Psoas muscle (tissue), 7 donors: ENCODE measurements at regions not wholly inside any gene's neighbourhood (a gene's known extent, or its start where the extent isn't known, plus 50 kb on each side); places are given as distances from the start of the nearest gene placed in this dataset.

Experiments used
- ATAC-seq, 4 donors: fragments of 200-7000 bp; cut with Tn5 transposase; one replicate each; pipeline ENCODE4 v1.9.1; 2020; ENCODE audit warnings: moderate library complexity in 3 of 4, mild to moderate bottlenecking in 2 of 4
- DNase-seq, 2 donors: peaks; one replicate each; pipeline ENCODE4 v3.0.0-alpha.2; 2020
- H3K27ac ChIP-seq: fragments of 200-600 bp; one replicate; pipeline ENCODE4 v1.8.0; 2022
- H3K27me3 ChIP-seq, 3 donors: fragments of 200-600 bp in 1 of 3; one replicate each; pipeline versions ENCODE4 v1.6.1 to v1.8.0; 2013 to 2022; ENCODE audit warnings: low read length in 2 of 3, mild to moderate bottlenecking in 2 of 3, moderate library complexity in 1 of 3; ENCODE audit not compliant: insufficient read depth in 3 of 3
- H3K36me3 ChIP-seq, 2 donors: fragments of 200-600 bp in 1 of 2; one replicate each; pipeline versions ENCODE4 v1.6.1 to v1.8.0; 2013 to 2022; ENCODE audit warnings: low read depth in 1 of 2, mild to moderate bottlenecking in 1 of 2, moderate library complexity in 1 of 2; ENCODE audit not compliant: insufficient read depth in 1 of 2
- H3K4me1 ChIP-seq: fragments of 200-600 bp; one replicate; pipeline ENCODE4 v1.8.0; 2022
- H3K4me3 ChIP-seq: fragments of 200-600 bp; one replicate; pipeline ENCODE4 v1.8.0; 2022; ENCODE audit warnings: mild to moderate bottlenecking
- H3K9me3 ChIP-seq: fragments of 200-600 bp; one replicate; pipeline ENCODE4 v1.8.0; 2022
- WGBS, 3 donors: extraction: QIAGEN DNeasy Blood & Tissue Kit; methylation state at CpG; one replicate each; pipeline versions ENCODE4 v1.1.6 to v1.1.7; 2013; 5-methylcytosine and 5-hydroxymethylcytosine counted together
- intact Hi-C, 2 donors: fragments of 100-400 bp; cut with DNase I; formaldehyde crosslinking; loops; one replicate each; pipeline versions ENCODE4 v1.11.0 to v1.14.2; 2022
- TF ChIP-seq, protein P1 (sequence below): fragments of 200-600 bp; IDR thresholded peaks from one replicate; pipeline ENCODE4 v1.8.0; 2022; ENCODE audit warnings: antibody characterized with exemption
- donor health status: healthy with polysubstance abuse.
- donor health status: DM: no; HTN: no; CAD: no; lungs with moderate emphysema.
- donor health status: Bipolar disorder and iron deficiency.
- donor health status: healthy.
- donor health status: DM: yes; HTN: yes; CAD: no.
- donor health status: DM: no; HTN: no; CAD: no.
- donor health status: DM: yes; HTN: yes; CAD: no.

DNA sequence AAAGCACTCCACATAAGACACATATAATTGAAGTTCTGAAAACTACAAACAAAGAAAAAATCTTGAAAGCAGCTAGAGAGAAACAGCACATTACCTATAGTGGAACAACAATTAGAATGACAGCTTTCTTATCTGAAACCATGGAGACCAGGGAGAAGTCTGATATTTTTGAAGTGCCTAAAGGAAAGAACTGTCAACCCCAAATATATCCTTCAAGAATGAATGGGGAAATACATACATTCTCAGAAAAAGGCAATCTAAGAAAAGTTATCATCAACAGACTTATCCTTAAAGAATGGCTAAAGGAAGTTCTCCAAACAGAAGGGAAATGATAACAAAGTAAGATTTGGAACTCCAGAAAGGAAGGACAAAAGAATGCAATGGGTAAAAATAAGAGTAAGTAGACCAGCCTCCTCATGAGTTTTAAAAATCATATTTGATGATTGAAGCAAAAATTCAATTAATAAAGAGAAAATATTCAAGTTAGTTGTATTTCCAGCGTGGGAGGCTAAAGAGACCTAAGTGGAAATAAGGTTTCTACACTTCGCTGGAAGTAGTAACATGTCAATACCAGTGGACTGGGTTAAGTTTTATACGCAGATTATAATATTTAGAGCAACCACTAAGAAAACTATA is 170.8 kb upstream of the SAMSN1 start:
- ATAC-seq: no peak
- Histone ChIP-seq H3K4me3 (no peak overlapping the region), H3K27ac (no peak overlapping the region), H3K4me1 (no peaks in the 10 kb centered on the region), H3K9me3 (peaks cover 15% of the 10 kb centered on the region), H3K36me3 (no peaks in the 10 kb centered on the region), H3K27me3 (no peaks in the 10 kb centered on the region)
- WGBS, 3 donors: 73 to 90% (median 74%) methylated on average over 3 of the region's 3 CpGs
- intact Hi-C loops: no loop called here
- TF ChIP-seq, protein P1, sequence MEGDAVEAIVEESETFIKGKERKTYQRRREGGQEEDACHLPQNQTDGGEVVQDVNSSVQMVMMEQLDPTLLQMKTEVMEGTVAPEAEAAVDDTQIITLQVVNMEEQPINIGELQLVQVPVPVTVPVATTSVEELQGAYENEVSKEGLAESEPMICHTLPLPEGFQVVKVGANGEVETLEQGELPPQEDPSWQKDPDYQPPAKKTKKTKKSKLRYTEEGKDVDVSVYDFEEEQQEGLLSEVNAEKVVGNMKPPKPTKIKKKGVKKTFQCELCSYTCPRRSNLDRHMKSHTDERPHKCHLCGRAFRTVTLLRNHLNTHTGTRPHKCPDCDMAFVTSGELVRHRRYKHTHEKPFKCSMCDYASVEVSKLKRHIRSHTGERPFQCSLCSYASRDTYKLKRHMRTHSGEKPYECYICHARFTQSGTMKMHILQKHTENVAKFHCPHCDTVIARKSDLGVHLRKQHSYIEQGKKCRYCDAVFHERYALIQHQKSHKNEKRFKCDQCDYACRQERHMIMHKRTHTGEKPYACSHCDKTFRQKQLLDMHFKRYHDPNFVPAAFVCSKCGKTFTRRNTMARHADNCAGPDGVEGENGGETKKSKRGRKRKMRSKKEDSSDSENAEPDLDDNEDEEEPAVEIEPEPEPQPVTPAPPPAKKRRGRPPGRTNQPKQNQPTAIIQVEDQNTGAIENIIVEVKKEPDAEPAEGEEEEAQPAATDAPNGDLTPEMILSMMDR: no peak
- DNase-seq: no peak

DNA sequence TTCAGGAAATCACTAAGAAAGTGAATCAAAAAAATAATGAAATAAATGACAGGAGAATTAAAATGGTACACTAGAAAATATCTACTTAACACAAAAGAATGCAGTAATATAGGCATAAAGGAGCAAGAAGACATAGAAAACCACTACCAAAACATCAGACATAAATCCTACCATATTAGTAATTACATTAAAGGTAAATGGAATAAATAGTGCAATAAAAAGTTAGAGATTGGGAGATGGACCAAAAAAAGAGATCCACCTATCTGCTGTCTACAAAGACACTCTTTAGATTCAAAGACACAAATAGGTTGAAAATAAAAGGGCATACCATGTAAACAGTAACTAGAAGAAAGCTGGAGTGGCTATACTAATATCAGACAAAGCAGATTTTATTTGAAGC is 167.0 kb upstream of the SAMSN1 start:
- ATAC-seq: no peak
- Histone ChIP-seq H3K27me3 (no peaks in the 10 kb centered on the region), H3K27ac (no peak overlapping the region), H3K4me3 (no peak overlapping the region), H3K4me1 (no peaks in the 10 kb centered on the region), H3K9me3 (peaks cover 15% of the 10 kb centered on the region), H3K36me3 (no peaks in the 10 kb centered on the region)
- no peak for DNase-seq
- intact Hi-C loops: no loop called here
- TF ChIP-seq, protein P1: no peak

DNA sequence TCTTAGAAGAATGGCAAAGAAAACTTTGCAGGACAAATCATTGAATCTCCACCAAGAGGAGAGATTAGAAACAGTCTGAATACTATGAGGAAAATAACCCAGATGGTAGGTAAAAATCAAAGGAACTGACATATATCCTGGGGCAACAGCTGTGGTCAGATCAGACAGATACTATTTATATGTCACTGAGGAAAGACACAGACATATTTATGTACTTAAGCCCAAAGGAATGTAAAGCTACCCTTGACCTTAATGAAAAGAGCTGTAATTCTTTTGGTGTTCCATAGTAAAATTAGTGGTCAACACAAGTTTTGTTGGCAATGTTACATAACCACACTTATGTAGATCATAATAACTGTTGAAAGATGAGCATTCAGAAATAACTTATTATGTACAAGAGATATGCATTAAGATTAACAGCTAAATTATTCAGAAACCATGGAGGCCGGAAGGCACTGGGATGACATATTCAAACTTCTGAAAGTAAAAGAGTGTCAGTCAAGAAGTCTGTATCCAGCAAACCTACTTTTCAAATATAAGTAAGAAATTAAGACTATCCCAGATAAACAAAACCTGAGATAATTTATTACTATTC is 166.1 kb upstream of the SAMSN1 start:
- Histone ChIP-seq H3K36me3 (no peaks in the 10 kb centered on the region), H3K4me3 (no peak overlapping the region), H3K4me1 (no peaks in the 10 kb centered on the region), H3K9me3 (peaks cover 15% of the 10 kb centered on the region), H3K27me3 (no peaks in the 10 kb centered on the region), H3K27ac (no peak overlapping the region)
- TF ChIP-seq, protein P1: no peak
- WGBS, 3 donors: 80 to 92% (median 84%) methylated on average over 1 of the region's 1 CpG
- DNase-seq (no peak), ATAC-seq (no peak)
- intact Hi-C loops: no loop called here

DNA sequence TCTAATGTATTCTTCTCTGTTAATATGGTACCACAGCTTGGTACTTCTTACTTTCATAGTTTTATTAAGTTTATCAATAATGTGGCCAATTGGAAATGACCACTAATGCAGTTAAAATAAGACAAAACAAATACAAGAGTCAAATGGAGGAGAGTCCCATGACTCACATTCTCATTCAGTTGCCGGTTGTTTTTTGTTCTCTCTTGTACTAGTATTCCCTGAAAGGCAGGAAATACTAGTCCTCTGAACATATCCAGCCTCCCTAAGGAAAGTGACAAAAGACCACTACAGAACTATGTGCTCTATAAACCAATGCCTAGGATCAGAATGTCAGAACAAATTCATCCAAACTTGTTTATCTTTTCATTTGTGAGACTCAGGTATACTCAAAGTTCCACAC is 165.2 kb upstream of the SAMSN1 start:
- 62 to 67% (median 66%) methylated on average over 1 of the region's 1 CpG for WGBS, 3 donors
- Histone ChIP-seq H3K27ac (no peak overlapping the region), H3K36me3 (no peaks in the 10 kb centered on the region), H3K4me3 (no peak overlapping the region), H3K4me1 (no peaks in the 10 kb centered on the region), H3K9me3 (peaks cover 15% of the 10 kb centered on the region), H3K27me3 (no peaks in the 10 kb centered on the region)
- TF ChIP-seq, protein P1: no peak
- ATAC-seq: no peak
- DNase-seq: no peak
- intact Hi-C loops: no loop called here
